Activated naive CD4-positive, alpha-beta T cell treated with Interleukin-2 at 50 U/mL for 16 hours (primary cell): ENCODE measurements at regions not wholly inside any gene's neighbourhood (a gene's known extent, or its start where the extent isn't known, plus 50 kb on each side); places are given as distances from the start of the nearest gene placed in this dataset.

Experiments used
- DNase-seq: peaks from one replicate; pipeline ENCODE4 v3.0.0-alpha.2; 2020

DNA sequence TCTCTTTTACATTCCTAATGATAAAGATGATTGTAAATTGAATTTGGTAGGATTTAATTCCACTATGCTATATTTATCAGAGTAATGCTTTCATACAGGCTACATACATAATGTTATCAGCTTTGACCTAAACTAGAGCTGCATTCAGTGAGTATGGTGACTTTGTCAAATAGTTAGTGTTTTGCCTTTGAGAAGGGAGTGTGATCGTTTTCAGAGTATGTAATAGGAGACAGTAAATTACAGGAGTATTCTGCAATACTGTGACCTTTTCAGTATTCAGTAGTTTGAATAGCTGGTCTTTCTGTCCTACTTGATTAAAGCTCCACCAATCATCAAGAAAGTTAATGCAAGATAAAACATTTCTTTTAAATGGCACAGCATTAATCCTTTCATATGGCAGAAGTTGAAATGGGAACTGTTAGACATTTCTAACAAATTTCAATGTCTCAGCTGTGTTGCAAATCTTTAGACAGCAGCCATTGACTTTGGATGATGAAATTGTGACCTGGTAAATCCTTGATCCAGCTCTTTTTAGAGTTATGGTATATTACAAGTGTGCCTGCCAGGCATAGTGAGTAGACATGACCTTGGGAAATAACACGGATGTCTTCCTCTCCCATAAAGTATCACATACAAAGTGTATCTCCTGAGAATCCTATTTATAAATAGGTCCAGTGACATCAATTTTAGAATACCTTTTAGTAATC, 455.3 kb downstream of the KCTD8 start:
- no peak for DNase-seq

DNA sequence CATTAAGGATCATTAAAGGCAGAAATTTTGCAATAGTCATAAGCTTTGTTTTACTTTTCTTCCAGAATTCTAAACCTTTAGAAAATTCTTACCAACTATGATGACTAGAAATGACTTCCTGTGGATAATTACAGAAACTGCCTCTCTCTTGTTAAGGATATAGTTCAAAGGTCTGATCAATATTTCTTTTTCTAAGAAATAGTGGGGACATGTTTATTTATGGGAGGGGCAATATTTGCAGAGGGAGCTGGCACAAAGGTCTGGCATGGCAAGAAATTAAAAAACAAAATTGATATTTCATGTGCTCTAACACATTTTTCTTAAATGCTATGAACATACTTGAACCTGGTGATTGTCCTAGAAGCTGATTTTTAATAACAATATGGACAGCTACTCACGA, 448.9 kb downstream of the KCTD8 start:
- DNase-seq, result no peak

DNA sequence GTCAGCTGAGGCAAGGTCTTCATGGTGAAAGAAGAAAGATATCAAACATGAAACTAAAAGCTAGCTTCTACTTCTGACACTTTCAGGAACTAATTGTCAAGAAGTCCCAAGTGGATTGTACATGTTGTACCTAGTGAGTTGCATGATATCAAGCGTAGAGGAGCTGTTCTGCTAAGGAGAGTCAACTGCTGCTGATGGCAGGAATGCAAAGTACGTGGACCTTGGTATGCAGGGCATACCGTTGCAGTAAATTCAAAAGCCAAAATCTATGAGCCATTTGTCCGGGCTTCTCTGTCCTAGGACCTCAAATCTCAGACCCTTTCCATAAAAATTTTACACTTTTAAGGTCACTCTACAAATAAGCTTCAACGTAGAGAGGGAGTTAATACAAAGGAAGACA, 446.2 kb downstream of the KCTD8 start:
- no peak for DNase-seq

DNA sequence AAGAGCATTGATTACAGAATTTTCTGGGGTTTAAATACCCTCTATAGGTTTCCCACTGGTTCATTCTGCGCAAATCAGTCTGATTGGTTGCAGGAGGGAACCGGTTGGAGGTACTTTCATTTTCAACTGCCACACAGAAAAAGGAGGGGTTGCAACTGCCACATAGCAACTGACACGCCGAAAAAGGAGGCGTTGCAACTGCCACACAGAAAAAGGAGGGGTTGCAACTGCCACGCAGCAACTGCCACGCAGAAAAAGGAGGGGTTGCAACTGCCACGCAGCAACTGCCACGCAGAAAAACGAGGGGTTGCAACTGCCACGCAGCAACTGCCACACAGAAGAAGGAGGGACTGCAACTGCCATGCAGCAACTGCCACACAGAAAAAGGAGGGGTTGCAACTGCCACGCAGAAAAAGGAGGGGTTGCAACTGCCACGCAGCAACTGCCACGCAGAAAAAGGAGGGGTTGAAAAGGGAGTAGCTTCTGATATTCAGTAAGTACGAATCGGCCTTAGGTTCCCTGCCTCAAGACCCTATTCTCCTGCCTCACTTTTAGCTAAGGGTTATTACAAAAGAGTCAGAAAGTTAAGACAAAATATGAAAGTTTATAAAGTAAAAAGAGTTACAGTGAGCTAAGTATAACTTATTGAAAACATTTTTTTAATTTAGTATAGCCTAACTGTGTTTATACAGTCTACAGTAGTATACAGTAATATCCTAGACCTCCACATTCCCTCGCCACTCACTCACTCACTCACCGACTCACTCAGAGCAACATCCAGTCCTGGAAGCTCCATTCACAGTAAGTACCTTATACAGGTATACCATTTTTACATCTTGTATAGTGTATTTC, 431.8 kb downstream of the KCTD8 start:
- no peak for DNase-seq

DNA sequence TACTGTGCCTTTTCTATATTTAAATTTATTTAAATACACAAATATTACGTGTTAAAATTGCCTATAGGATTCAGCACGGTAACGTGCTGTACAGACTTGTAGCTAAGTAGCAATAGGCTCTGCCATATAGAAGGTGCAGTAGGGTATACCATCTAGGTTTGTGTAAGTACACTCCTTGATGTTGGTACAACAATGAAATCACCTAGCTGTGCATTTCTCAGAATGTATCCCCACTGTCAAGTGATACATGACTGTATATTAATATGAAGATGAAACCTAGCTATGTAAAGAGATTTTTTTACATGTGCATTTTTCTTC, 431.2 kb downstream of the KCTD8 start:
- DNase-seq, result no peak

DNA sequence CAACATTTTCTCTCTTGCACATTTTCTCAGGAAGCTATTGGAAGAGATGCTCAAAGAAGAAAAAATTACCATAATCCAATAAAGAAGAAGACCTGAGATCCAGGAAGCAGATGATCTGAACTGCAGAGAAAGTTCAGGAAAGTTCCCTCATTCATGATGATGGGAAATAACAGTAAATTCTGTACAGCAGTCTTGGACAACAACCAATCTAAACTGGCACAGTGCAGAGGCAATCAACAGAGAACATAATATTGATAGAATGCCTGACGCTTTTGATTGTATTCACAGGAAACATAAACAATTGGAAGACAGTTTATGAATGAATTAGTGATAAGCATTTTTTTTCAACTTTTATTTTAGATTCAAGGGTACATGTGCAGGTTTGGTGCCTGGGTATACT, 428.9 kb downstream of the KCTD8 start:
- no peak for DNase-seq

DNA sequence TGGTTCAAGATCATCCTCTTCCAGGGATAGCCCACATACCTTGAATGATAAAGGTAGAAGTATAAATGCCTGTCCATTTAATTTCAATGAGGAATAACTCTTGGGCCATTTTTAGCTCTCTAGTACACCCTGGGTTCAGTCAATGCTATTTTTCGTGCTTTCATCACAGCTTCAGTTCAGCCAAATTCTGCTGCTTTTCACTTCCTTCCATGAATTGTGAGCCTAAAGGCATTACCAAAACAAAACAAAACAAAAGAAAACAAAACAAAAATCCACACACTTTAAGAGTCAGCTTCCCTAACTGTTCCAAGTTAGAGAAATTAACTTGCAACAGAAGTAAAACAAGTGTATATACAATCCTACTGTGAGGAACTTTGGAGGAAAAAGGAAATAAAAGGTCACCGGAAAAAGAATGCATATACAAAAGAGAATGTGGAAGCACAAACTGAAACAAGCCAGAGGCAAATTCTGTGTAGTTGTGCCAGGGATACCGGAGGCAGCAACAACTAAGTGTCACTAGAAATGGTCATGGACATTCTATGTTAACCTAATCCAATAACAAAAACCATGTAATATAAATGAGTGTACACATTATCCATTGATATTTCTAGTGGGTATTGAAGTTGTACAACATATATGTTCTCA, 423.1 kb downstream of the KCTD8 start:
- DNase-seq, result no peak

DNA sequence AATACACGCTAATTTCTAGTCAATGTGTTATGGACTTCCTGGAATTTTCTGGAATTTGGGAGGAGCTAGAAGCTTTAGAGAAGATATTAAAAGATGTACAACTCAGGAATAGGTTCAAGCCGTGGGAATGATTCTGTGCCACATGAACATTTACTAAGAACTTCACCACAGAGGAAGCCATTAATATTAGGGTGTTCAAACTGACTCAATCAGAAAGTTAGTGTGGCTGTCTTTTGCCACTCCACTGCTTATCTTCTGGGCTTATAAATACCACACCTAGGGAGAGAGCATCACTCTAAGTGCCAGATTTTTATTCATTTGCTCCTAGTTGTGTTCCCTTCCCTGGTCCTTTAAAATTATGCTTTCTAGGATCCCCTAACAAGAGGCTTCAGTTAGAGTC, 409.8 kb downstream of the KCTD8 start:
- DNase-seq, result no peak

DNA sequence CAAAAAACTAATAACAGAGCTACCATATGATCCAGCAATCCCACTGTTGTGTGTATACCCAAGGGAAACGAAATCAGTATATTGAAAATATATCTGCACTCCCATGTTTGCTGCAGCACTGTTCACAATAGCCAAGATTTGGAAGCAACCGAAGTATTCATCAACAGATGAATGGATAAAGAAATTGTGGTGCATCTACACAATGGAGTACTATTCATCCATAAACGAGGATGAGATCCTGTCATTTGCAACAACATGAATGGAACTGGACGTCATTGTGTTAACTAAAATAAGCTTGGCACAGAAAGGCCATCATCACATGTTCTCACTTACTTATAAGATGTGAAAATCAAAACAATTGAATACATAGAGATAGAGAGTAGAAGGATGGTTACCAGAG, 402.1 kb downstream of the KCTD8 start:
- no peak for DNase-seq

DNA sequence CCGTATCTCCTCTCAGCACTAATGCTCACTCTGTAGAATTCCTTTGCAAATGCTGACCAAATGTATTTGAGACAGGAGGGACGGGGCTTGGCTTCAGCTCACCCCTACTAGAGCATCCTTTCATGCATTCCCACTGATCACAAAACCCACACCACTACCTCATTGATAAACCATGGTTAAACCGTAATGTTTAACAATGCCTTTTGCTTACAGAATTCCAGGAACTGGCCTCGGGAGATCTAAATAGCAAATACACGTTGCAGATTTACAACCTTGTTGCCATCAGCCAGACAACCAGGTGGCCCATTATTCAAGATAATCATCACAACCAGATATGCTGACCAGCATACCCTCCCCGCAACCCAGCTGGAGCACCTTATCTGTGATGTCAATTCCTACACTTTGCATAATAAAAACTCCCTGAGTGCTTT, 391.9 kb downstream of the KCTD8 start:
- DNase-seq, result no peak

DNA sequence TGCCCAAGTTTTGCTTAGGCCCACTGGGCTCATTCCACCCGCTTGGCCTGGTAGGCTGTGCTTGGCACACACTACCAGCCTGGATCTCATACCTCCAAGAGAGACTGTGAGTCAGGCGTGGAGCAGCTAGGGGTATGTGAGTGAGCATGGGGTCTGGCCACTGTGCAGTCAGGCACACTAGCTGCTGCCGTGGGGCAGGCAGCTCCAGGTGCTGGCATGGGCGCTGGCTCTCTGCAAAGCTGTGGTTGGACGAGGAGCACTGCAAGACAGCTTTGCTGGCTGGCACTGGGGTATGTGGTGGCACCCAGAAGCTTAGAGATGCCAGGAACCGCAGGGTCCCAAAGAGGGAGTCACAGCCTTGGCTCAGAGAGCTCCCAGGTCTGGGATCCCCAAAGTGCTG, 377.8 kb downstream of the KCTD8 start:
- no peak for DNase-seq

DNA sequence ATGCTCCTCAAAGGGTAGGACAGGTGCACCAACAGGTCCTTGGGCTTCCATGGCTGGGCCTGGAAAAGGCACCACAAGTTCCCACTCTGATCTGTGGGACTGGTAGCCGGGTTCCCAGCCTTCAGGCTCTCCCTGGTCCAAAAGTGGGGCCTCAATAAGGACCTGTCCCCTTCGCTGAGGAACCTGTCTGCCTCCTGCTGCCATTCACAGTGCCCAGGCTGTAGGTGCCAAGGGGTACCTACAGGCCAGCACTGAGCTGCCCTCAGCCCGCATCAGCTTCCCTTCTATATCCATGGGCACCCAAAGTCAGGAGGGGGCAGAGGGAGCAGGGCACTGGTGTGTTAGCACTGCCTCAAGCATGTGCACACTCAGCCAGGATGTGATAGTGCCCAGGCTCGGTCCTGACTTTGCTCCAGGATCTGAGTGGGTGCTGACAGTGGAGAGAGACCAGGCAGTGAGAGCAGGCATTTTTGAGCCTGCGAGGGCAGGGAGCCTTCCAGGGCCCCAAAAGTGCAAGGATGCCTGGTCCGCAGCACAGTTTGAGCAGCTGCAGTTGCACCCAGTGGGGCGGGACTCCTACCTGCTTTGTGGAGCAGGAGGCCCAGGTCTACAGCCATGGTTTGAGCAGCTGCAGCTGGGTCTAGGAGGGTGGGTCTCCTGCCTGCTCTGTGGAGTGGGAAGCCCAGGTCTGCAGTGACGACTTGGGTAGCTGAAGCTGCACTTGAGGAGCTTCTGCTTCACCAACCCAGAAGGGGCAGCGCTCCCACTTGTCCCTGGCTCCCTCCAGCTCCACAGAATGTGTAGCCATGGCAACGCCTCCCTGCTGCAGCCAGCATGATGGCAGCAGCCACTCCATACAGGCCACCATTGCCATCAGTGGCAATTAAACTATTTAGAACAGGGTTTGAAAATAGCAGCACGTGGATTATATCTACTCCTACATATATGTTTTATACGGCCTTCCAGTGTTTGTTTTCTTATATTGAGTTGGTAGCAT, 376.4 kb downstream of the KCTD8 start:
- no peak for DNase-seq

DNA sequence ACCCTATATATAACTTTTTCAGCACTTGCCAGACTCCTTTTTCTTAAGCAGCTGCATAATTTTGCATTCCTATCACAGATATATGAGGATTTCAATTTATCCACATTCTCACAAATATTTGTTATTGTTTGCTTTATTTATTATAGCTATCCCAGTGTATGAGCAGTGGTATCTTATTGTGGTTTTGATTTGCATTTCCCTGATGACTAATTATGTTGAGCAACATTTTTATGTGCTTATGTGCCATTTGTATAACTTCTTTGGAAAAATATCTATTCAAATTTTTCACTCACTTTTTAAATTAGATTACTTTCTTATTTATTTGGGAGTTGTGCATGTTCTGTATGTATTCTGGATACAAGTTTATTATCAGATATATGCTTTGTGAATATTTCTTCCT, 361.9 kb downstream of the KCTD8 start:
- DNase-seq, result no peak

DNA sequence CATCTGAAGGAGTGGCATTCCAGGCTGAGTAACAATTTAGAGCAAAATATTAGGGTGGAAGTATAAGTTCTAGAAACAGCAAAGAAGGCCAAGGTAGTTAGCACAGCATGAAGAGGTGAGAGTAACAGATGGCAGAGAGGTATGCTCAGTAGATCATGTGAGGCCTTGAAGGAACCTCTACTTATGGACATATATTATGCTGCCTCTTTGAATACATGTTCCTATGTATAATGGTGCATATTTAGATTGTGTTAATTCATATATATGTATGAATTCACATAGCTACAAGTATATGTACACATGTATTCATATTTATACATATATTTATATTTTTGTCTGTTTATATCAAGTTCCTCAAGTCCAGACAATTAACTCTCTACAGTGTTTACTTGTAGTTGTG, 355.2 kb downstream of the KCTD8 start:
- DNase-seq, result no peak

DNA sequence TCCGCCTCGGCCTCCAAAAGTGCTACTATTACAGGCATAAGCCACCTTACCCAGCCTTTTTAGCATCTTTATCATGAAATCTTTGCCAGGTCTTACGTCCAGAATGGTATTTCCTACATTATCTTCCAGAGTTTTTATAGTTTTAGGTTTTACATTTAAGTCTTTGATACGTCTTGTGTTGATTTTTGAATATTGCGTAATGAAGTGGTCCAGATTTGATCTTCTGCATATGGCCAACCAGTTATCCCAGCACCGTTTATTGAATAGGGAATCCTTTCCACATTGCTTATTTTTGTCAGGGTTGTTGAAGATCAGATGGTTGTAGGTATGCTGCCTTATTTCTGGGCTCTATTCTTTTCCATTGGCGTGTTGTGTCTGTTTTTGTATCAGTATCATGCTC, 349.6 kb downstream of the KCTD8 start:
- DNase-seq, result no peak

DNA sequence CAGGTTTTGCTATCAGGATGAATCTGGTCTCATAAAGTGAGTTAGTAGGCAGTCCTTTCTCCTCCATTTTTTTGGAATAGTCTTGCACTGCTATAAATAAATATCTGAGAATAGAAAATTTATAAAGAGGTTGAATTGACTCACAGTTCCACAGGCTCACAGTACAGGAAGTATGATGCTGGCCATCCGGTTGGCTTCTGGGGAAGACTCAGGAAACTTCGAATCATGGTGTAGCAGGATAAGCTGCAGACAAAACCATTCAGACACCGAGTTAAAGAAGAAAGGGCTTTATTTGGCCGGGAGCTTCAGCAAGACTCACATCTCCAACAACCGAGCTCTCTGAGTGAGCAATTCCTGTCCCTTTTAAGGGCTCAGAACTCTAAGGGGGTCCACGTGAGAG, 348.2 kb downstream of the KCTD8 start:
- no peak for DNase-seq

DNA sequence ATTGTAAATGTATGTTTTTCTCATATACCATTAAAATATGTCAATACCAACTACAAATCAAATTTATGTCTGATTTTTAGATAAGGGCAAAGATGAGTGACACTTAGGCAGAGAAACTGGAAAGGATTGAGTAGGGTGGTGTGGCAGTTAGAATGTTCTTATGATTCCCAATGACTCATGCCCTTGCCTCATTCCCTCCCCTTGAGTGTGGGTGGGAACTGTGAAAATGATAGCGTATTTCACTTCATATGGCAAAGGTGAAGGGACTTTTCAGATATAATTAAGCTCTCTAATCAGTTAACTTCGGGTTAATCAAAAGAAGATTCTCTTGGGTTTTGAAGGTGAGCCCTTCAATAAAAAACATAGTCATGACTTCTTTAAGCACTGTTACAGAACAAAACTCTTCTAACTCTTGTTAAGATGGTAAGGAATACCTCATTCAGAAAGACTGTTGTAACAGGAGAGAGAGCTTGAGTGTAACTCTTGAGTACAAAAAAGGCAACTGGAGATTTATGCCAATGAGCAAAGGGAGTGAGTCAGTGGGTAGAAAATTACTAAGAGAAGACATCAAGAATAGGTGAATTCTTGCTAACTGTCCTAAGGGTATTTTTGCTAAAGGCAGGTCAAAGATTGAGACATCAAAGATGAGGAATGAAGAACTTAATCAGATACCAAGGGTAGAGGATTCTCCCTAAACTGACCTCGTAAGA, 329.5 kb downstream of the KCTD8 start:
- no peak for DNase-seq

DNA sequence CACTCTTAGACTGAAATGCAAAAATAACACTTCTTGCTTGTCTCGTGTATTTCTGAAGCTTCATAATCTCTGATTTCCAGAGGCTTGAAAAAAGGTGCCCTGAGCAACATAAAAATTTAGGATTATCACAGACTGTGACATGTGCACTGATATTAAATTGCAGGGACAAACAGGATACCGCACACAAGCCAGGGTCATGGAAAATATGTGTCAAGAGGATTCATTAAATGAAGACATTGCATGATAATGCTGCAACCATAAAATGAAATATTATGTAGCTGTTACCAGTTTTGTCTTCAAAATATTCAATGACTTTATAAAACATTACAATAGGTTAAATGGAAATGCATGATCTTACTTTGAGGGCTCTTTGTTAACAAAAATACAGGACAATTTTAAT, 328.0 kb downstream of the KCTD8 start:
- no peak for DNase-seq

DNA sequence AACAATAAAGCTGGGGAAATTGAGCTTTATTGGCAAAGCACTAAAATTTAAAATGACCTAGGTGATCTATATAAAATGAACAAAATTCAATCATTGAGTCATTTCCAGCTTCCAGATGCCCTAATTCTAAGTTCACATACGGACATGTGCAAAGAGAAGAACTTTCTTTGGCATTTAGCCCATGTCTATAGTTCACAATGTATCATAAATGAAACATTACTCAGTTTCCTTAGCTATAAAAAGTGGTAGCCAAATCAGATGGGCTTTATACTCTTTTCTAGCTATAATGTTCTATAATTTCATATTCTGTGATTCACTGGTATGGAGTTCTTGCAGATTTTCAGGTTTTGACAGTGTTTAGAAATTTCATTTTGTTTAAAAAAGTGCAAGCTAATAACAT, 327.4 kb downstream of the KCTD8 start:
- no peak for DNase-seq
